GM18873 (cell line): ENCODE measurements at regions not wholly inside any gene's neighbourhood (a gene's known extent, or its start where the extent isn't known, plus 50 kb on each side); places are given as distances from the start of the nearest gene placed in this dataset.
"Not testable (repeated sequence)": the region's sequence is repeated elsewhere in the genome, so short reads cannot be mapped to it uniquely, and the experiment has no call there.

Source experiments
- ATAC-seq: cut with Tn5 transposase; IDR thresholded peaks from one replicate; pipeline ENCODE4 v1.9.1; 2021; ENCODE audit warnings: mild to moderate bottlenecking, moderate library complexity, moderate number of reproducible peaks; ENCODE audit not compliant: unreplicated experiment, low FRiP score

GRCh38 chr4:89506866-89507491 is 199.4 kb upstream of the GPRIN3 start:
- ATAC-seq, result no peak

- no peak for ATAC-seq
These were observed 195.0 kb upstream of the GPRIN3 start for GRCh38 chr4:89502581-89502980.

- no peak for ATAC-seq
These were observed 190.1 kb upstream of the GPRIN3 start for GRCh38 chr4:89497517-89498308.

GRCh38 chr4:89496851-89497250 is 189.3 kb upstream of the GPRIN3 start:
- no peak for ATAC-seq

GRCh38 chr4:89493367-89493766 is 185.8 kb upstream of the GPRIN3 start:
- ATAC-seq, result no peak

GRCh38 chr4:89492581-89493071 is 185.0 kb upstream of the GPRIN3 start:
- ATAC-seq, result no peak

GRCh38 chr4:89491761-89492160 is 184.2 kb upstream of the GPRIN3 start:
- ATAC-seq, result no peak

GRCh38 chr4:89489921-89490431 is 182.4 kb upstream of the GPRIN3 start:
- ATAC-seq, result not testable (repeated sequence)

GRCh38 chr4:89489338-89489771 is 181.8 kb upstream of the GPRIN3 start:
- no peak for ATAC-seq

GRCh38 chr4:89488736-89489135 is 181.1 kb upstream of the GPRIN3 start:
- no peak for ATAC-seq

GRCh38 chr4:89486673-89487072 is 179.1 kb upstream of the GPRIN3 start:
- ATAC-seq, result no peak

GRCh38 chr4:89486042-89486441 is 178.4 kb upstream of the GPRIN3 start:
- no peak for ATAC-seq

GRCh38 chr4:89483833-89484232 is 176.2 kb upstream of the GPRIN3 start:
- ATAC-seq, result no peak

- ATAC-seq, result no peak
These were observed 175.5 kb upstream of the GPRIN3 start for GRCh38 chr4:89482926-89483595.

- peak; percentile 75 for ATAC-seq
These were observed 174.7 kb upstream of the GPRIN3 start for GRCh38 chr4:89482251-89482650.

- peak; percentile 86 for ATAC-seq
These were observed 162.4 kb upstream of the GPRIN3 start for GRCh38 chr4:89469930-89470375.

- ATAC-seq, result peak; percentile 7
These were observed 161.9 kb upstream of the GPRIN3 start for GRCh38 chr4:89469516-89469915.

- ATAC-seq, result no peak
These were observed 161.0 kb upstream of the GPRIN3 start for GRCh38 chr4:89468602-89469001.

GRCh38 chr4:89463341-89463740 is 155.7 kb upstream of the GPRIN3 start:
- no peak for ATAC-seq

GRCh38 chr4:89447543-89447942 is 139.9 kb upstream of the GPRIN3 start:
- ATAC-seq, result no peak

- ATAC-seq, result no peak
These were observed 138.6 kb upstream of the GPRIN3 start for GRCh38 chr4:89446193-89446592.
